Fibroblast of mammary gland (primary cell): ENCODE measurements at regions not wholly inside any gene's neighbourhood (a gene's known extent, or its start where the extent isn't known, plus 50 kb on each side); places are given as distances from the start of the nearest gene placed in this dataset.
A peak's percentile ranks its signal among the peaks of the same experiment; 100 is the strongest.

ENCODE experiments used
- DNase-seq: peaks from one replicate; pipeline ENCODE4 v3.0.0-alpha.2; 2010; ENCODE audit warnings: low read depth
- H3K4me3 ChIP-seq: 2 replicates; pipeline ENCODE4 v1.5.1; 2011; ENCODE audit warnings: low read depth, mild to moderate bottlenecking, low read length, moderate library complexity; ENCODE audit not compliant: control insufficient read depth
- CTCF ChIP-seq: conservative IDR thresholded peaks from 2 replicates; pipeline ENCODE4 v1.5.1; 2011; ENCODE audit warnings: low read depth, low read length, inconsistent platforms; ENCODE audit not compliant: control insufficient read depth, insufficient read depth

GRCh38 chr12:91609283-91609682, 426.7 kb upstream of the DCN start:
- no peak overlapping the region for H3K4me3 ChIP-seq
- TF ChIP-seq CTCF = no peak
- no peak for DNase-seq

- no peak for DNase-seq
- no peak for TF ChIP-seq CTCF
- no peak overlapping the region for H3K4me3 ChIP-seq
These were observed 425.9 kb upstream of the DCN start for GRCh38 chr12:91608542-91608941.

GRCh38 chr12:91606662-91607377, 424.2 kb upstream of the DCN start:
- no peak overlapping the region for H3K4me3 ChIP-seq
- no peak for DNase-seq
- TF ChIP-seq CTCF = no peak

- no peak for TF ChIP-seq CTCF
- DNase-seq = no peak
- no peak overlapping the region for H3K4me3 ChIP-seq
These were observed 422.3 kb upstream of the DCN start for GRCh38 chr12:91604897-91605296.

- no peak overlapping the region for H3K4me3 ChIP-seq
- TF ChIP-seq CTCF = no peak
- DNase-seq = peak; percentile 50
These were observed 420.4 kb upstream of the DCN start for GRCh38 chr12:91603060-91603459.

- no peak for TF ChIP-seq CTCF
- H3K4me3 ChIP-seq = no peak overlapping the region
- DNase-seq = no peak
These were observed 418.4 kb upstream of the DCN start for GRCh38 chr12:91601054-91601453.

GRCh38 chr12:91594715-91595114, 412.1 kb upstream of the DCN start:
- no peak for DNase-seq
- TF ChIP-seq CTCF = no peak
- no peak overlapping the region for H3K4me3 ChIP-seq
